HTERT RPE-1 (cell line): ENCODE measurements at regions not wholly inside any gene's neighbourhood (a gene's known extent, or its start where the extent isn't known, plus 50 kb on each side); places are given as distances from the start of the nearest gene placed in this dataset.

Source experiments
- in situ Hi-C: fragments of 300-500 bp; cut with MboI; formaldehyde crosslinking; loops from 4 replicates; pipeline ENCODE4 v1.14.3; 2020; ENCODE audit warnings: low sequenced_read_pairs

GRCh38 chr2:177127821-177128220 is 84.8 kb upstream of the HNRNPA3 start:
- in situ Hi-C loops: no loop called here

GRCh38 chr2:177129610-177130009 is 83.0 kb upstream of the HNRNPA3 start:
- in situ Hi-C loops: no loop called here

- in situ Hi-C loops: no loop called here
Observed at GRCh38 chr2:177131858-177132257, 80.7 kb upstream of the HNRNPA3 start.

GRCh38 chr2:177138823-177139222 is 73.8 kb upstream of the HNRNPA3 start:
- in situ Hi-C loops: no loop called here

GRCh38 chr2:177141866-177142265 is 70.7 kb upstream of the HNRNPA3 start:
- in situ Hi-C loops: no loop called here

- in situ Hi-C loops: no loop called here
Observed at GRCh38 chr2:177143444-177143843, 69.2 kb upstream of the HNRNPA3 start.

- in situ Hi-C loops: no loop called here
Observed at GRCh38 chr2:177147093-177147694, 65.4 kb upstream of the HNRNPA3 start.

- in situ Hi-C loops: no loop called here
Observed at GRCh38 chr2:177147834-177148445, 64.7 kb upstream of the HNRNPA3 start.

GRCh38 chr2:177148477-177149154 is 64.0 kb upstream of the HNRNPA3 start:
- in situ Hi-C loops: no loop called here

- in situ Hi-C loops: no loop called here
Observed at GRCh38 chr2:177149155-177149503, 63.5 kb upstream of the HNRNPA3 start.

- in situ Hi-C loops: no loop called here
Observed at GRCh38 chr2:177153805-177154204, 58.8 kb upstream of the HNRNPA3 start.

GRCh38 chr2:177154809-177155208 is 57.8 kb upstream of the HNRNPA3 start:
- in situ Hi-C loops: no loop called here

- in situ Hi-C loops: no loop called here
Observed at GRCh38 chr2:177155631-177156030, 57.0 kb upstream of the HNRNPA3 start.

GRCh38 chr2:177161741-177162460 is 50.7 kb upstream of the HNRNPA3 start:
- in situ Hi-C loops: no loop called here
